ENCODE measurements at regions not wholly inside any gene's neighbourhood (a gene's known extent, or its start where the extent isn't known, plus 50 kb on each side); places are given as distances from the start of the nearest gene placed in this dataset.
"Not testable (repeated sequence)": the region's sequence is repeated elsewhere in the genome, so short reads cannot be mapped to it uniquely, and the experiment has no call there.

GRCh38 chr1:30517241-30517640 is 206.1 kb downstream of the MATN1 start:
- H3K27me3 ChIP-seq (ENCODE audit: control insufficient read depth, insufficient read depth, low read length); H3K4me3 ChIP-seq (ENCODE audit: insufficient read depth, low read depth, low read length); H3K36me3 ChIP-seq (replicated peaks; ENCODE audit: control insufficient read depth, insufficient read depth, low read length); DNase-seq: not testable (repeated sequence)

GRCh38 chr1:30516485-30516858 is 206.9 kb downstream of the MATN1 start:
- Histone ChIP-seq H3K36me3 (replicated peaks; ENCODE audit: control insufficient read depth, insufficient read depth, low read length) (no peaks in the 10 kb centered on the region), H3K4me3 (ENCODE audit: insufficient read depth, low read depth, low read length) (no peak overlapping the region), H3K27me3 (ENCODE audit: control insufficient read depth, insufficient read depth, low read length) (no peaks in the 10 kb centered on the region)
- no peak for DNase-seq

DNA sequence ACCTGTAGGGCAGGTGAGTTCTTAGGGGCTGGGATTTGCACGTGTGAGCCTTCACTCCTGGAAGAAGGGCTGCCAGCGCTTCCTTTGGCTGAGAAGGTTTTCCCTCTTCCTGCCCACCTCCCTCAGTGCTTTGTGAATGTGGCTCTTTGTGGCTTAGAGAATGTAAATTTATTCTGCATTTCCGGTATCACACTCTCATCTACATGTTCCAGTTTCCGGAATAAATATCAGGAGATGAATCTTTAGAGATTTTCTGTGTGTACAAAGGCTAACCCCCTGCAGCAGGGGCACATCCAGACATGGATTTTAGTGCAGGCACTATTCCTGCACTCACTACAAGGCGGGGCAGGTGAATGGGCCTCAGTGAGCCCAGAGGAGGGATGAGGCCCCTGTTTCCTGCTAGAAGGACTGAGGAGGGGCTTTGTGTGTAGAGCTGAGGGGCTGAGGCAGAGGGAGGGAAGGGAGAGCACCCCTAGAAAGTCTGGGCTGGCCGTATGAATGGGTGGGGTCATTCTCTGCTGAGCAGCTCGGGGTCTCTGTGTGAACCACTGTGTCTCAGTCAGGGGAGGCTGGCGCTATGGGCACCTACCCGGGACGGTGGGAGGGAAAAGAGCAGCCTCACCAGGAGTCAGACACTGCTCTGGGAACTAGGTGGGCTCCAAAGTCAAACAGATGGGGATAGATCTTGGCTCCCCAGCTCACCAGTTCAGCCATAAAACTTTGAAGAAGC is 207.5 kb downstream of the MATN1 start:
- no peak for DNase-seq
- no peak overlapping the region for H3K4me3 ChIP-seq (ENCODE audit: insufficient read depth, low read depth, low read length)

GRCh38 chr1:30514945-30515344 is 208.4 kb downstream of the MATN1 start:
- Histone ChIP-seq H3K4me3 (ENCODE audit: insufficient read depth, low read depth, low read length) (no peak overlapping the region), H3K27me3 (ENCODE audit: control insufficient read depth, insufficient read depth, low read length) (no peaks in the 10 kb centered on the region), H3K36me3 (replicated peaks; ENCODE audit: control insufficient read depth, insufficient read depth, low read length) (no peaks in the 10 kb centered on the region)
- DNase-seq, result no peak

More for the DNA sequence above, 207.5 kb downstream of the MATN1 start:
- no peaks in the 10 kb centered on the region for H3K36me3 ChIP-seq (replicated peaks; ENCODE audit: control insufficient read depth, insufficient read depth, low read length)
- no peaks in the 10 kb centered on the region for H3K27me3 ChIP-seq (ENCODE audit: control insufficient read depth, insufficient read depth, low read length)

- Histone ChIP-seq H3K36me3 (replicated peaks; ENCODE audit: control insufficient read depth, insufficient read depth, low read length) (no peaks in the 10 kb centered on the region), H3K27me3 (ENCODE audit: control insufficient read depth, insufficient read depth, low read length) (no peaks in the 10 kb centered on the region), H3K4me3 (ENCODE audit: insufficient read depth, low read depth, low read length) (no peak overlapping the region)
- DNase-seq, result no peak
These were observed 209.2 kb downstream of the MATN1 start for GRCh38 chr1:30514137-30514654.

DNA sequence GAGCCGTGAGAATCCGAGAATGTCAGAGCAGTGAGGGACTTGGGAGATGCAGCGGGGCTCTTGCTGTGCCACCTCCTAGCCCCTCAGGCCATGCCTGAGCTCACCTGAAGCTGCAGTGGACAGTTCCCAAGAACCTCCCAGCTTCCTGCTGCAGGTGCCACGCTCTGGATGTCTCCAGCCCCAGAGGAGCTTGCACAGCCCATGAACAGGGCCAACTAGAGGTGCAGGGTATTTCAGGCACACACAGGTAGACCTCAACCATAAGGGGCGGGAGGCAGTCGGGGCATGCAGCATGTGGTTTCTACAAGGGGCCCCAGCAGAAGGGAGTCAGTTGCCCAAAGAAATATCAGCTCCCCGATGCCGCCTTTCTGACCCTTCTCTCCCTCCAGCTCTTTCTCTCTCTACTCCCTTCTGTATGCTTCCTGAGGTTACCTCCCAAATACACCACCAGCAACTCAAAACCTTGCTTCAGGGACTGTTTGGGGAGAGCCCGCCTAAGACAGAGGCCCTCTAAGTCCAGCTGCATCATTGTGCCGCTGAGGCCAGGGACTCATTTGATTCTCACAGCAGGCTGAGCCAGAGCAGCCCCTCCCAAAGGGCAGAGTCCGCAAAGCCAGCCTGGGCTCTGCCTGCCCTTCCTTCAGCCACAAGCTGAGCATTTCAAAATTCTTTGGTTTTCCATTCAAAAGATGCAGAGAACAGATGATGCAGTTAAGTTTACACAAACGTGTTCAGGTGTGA is 209.8 kb downstream of the MATN1 start:
- Histone ChIP-seq H3K36me3 (replicated peaks; ENCODE audit: control insufficient read depth, insufficient read depth, low read length) (no peaks in the 10 kb centered on the region), H3K4me3 (ENCODE audit: insufficient read depth, low read depth, low read length) (no peak overlapping the region), H3K27me3 (ENCODE audit: control insufficient read depth, insufficient read depth, low read length) (no peaks in the 10 kb centered on the region)
- DNase-seq, result no peak

DNA sequence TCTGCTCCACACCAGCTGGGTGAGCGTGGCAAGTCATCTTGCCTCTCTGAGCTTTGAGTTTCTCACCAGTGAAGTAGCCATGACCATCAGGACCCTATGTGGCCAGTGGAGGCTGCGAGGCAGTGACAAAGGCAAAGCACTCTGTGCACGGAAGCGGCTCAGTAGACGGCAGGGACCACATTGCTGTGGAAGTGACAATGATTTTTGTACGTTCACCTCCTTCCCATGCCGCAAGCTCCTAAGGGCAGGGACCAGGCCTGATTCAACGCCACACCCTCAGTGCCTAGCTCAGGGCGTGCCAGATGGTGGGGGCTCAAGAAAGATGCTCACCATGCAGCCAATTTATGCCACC is 210.5 kb downstream of the MATN1 start:
- Histone ChIP-seq H3K27me3 (ENCODE audit: control insufficient read depth, insufficient read depth, low read length) (no peaks in the 10 kb centered on the region), H3K4me3 (ENCODE audit: insufficient read depth, low read depth, low read length) (no peak overlapping the region), H3K36me3 (replicated peaks; ENCODE audit: control insufficient read depth, insufficient read depth, low read length) (no peaks in the 10 kb centered on the region)
- DNase-seq, result no peak

DNA sequence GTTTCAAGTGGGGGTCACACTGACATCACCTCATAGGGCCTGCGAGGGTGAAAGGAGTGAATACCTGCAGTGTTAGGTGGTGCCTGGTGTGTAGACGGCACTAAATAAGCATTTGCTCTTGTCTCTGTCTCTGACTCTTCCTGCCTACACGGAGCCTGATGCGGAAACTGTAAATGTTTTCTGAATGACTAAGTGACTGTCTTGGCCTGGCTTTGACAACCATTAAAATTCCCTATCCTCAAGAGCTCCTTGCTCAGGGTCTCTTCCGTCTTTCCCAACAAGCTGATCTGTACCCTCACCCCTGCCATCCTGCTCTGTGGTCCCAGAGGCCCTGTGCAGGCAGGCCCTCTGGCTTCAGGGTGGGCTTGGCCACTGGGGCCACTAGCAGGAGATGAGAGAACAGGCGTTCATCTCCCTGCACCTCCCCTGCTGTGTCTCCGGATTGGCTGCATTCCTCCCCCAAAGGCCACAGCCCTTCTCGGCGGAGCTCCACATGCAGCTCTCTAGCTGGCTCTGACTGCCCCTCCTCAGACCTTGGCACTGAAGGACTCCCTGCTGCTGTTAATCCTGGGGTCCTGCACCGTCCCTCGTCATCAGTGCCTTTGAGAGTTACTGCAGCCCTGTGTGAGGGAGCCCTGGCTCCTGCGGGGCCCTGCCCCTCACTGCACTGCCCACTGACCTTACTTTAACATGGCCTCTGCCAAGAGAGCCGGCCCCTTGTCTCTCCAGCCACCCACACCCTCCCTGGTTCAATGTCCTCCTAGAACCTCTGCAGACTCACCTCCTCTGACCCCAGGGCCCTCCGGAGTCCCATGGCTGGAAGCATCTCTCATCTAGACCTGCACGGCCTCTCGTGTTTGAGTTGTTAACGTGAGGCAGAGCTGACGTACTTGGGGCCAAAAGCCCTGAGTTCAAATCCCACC is 211.1 kb downstream of the MATN1 start:
- H3K27me3 ChIP-seq (ENCODE audit: control insufficient read depth, insufficient read depth, low read length), result no peaks in the 10 kb centered on the region
- H3K4me3 ChIP-seq (ENCODE audit: insufficient read depth, low read depth, low read length), result no peak overlapping the region
- peak; percentile 72 for DNase-seq
- H3K36me3 ChIP-seq (replicated peaks; ENCODE audit: control insufficient read depth, insufficient read depth, low read length), result no peaks in the 10 kb centered on the region

- no peaks in the 10 kb centered on the region for H3K36me3 ChIP-seq (replicated peaks; ENCODE audit: control insufficient read depth, insufficient read depth, low read length)
- H3K27me3 ChIP-seq (ENCODE audit: control insufficient read depth, insufficient read depth, low read length), result no peaks in the 10 kb centered on the region
- H3K4me3 ChIP-seq (ENCODE audit: insufficient read depth, low read depth, low read length), result no peak overlapping the region
- DNase-seq, result no peak
These were observed 211.8 kb downstream of the MATN1 start for GRCh38 chr1:30511563-30511962.

GRCh38 chr1:30511106-30511505 is 212.3 kb downstream of the MATN1 start:
- Histone ChIP-seq H3K36me3 (replicated peaks; ENCODE audit: control insufficient read depth, insufficient read depth, low read length) (no peaks in the 10 kb centered on the region), H3K27me3 (ENCODE audit: control insufficient read depth, insufficient read depth, low read length) (no peaks in the 10 kb centered on the region), H3K4me3 (ENCODE audit: insufficient read depth, low read depth, low read length) (no peak overlapping the region)
- DNase-seq, result no peak

GRCh38 chr1:30509670-30510069 is 213.7 kb downstream of the MATN1 start:
- no peak for DNase-seq
- no peaks in the 10 kb centered on the region for H3K36me3 ChIP-seq (replicated peaks; ENCODE audit: control insufficient read depth, insufficient read depth, low read length)
- H3K27me3 ChIP-seq (ENCODE audit: control insufficient read depth, insufficient read depth, low read length), result no peaks in the 10 kb centered on the region
- H3K4me3 ChIP-seq (ENCODE audit: insufficient read depth, low read depth, low read length), result no peak overlapping the region

- Histone ChIP-seq H3K27me3 (ENCODE audit: control insufficient read depth, insufficient read depth, low read length) (no peaks in the 10 kb centered on the region), H3K4me3 (ENCODE audit: insufficient read depth, low read depth, low read length) (no peak overlapping the region), H3K36me3 (replicated peaks; ENCODE audit: control insufficient read depth, insufficient read depth, low read length) (no peaks in the 10 kb centered on the region)
- no peak for DNase-seq
These were observed 214.8 kb downstream of the MATN1 start for GRCh38 chr1:30508611-30509010.

- Histone ChIP-seq H3K27me3 (ENCODE audit: control insufficient read depth, insufficient read depth, low read length) (no peaks in the 10 kb centered on the region), H3K36me3 (replicated peaks; ENCODE audit: control insufficient read depth, insufficient read depth, low read length) (no peaks in the 10 kb centered on the region), H3K4me3 (ENCODE audit: insufficient read depth, low read depth, low read length) (no peak overlapping the region)
- no peak for DNase-seq
These were observed 215.3 kb downstream of the MATN1 start for GRCh38 chr1:30508175-30508448.

- Histone ChIP-seq H3K27me3 (ENCODE audit: control insufficient read depth, insufficient read depth, low read length) (no peaks in the 10 kb centered on the region), H3K36me3 (replicated peaks; ENCODE audit: control insufficient read depth, insufficient read depth, low read length) (no peaks in the 10 kb centered on the region), H3K4me3 (ENCODE audit: insufficient read depth, low read depth, low read length) (no peak overlapping the region)
- DNase-seq, result no peak
These were observed 215.8 kb downstream of the MATN1 start for GRCh38 chr1:30507401-30508174.

All from H7 (cell line).